T-helper 9 cell (primary cell): ENCODE measurements at regions not wholly inside any gene's neighbourhood (a gene's known extent, or its start where the extent isn't known, plus 50 kb on each side); places are given as distances from the start of the nearest gene placed in this dataset.
"Not testable (repeated sequence)": the region's sequence is repeated elsewhere in the genome, so short reads cannot be mapped to it uniquely, and the experiment has no call there.

Experiments used
- DNase-seq: peaks from one replicate; pipeline ENCODE4 v3.0.0-alpha.2; 2020

DNA sequence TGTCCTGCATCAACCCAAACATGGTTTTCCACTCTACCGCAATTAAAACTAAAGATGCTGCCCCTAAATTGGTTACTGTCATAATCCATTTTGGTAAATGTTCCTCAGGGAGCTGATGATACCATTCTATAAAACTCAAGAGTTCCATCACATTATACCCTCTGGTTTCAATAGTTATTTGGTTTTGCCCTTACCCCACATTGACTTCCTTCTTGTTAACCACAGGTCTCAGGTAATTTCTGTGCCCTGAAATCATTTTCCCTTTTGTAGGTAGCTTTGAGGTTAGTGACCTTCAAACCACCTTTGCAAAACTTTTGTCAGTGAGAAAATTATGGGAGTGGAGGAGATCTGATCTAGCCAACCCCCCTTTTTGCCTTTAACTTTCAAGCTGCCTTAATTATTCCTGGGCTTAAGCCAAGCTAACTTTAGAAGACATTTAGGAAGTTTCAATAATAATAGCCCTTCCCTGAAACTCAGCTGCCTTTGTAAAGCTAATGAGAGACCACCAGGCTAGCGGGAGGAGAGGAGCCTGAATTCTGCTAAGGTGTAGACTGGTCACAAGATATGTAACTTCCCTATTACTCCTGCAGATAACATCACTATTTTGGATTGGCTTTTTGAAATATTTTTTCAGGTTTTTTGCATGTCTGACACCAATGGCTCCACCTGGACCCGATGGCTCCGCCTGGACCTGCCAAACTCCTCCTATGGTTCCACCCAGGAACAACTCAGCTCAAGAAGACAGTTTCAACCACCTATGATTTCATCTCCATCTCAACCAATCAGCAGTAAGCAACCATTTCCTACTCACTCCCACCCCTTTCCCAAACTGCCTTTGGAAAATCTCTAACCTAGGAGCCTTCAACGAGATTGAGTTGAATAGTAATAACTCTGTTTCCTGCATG lies 224.9 kb downstream of the HS3ST3B1 start:
- no peak for DNase-seq

GRCh38 chr17:14522795-14523387 lies 222.0 kb downstream of the HS3ST3B1 start:
- no peak for DNase-seq

DNA sequence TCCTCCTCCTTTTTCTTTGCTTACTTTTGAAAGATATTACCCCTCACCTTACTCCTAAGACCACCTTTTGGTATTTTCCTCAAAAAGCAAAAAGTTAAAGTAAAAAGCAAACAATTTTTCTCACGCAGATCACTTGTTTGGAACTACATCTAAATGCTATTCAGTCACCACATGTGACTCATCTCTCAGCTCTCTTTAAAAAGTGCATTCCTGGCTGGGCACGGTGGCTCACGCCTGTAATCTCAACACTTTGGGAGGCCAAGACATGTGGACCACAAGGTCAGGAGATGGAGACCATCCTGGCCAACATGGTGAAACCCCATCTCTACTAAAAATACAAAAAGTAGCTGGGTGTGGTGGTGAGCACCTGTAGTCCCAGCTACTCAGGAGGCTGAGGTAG lies 218.0 kb downstream of the HS3ST3B1 start:
- DNase-seq: not testable (repeated sequence)

DNA sequence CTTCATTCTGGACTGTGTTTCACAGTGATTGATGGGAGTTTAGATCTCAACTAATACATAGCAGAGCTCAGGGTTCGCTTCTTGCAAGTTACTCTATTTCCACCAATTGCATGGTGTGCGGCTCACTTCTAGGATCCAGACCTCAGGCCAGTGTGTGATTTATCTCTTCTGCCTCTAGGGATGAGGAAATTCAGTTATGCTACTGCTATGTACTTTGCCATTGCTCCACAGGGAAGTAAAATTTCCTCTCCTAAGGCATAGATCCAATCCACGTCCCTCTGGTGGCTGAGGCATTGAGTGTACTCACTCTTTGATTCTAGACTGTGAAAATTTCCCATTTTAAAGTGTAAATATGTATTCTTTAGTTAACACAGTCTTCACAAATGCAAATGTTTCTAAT lies 214.1 kb downstream of the HS3ST3B1 start:
- no peak for DNase-seq

DNA sequence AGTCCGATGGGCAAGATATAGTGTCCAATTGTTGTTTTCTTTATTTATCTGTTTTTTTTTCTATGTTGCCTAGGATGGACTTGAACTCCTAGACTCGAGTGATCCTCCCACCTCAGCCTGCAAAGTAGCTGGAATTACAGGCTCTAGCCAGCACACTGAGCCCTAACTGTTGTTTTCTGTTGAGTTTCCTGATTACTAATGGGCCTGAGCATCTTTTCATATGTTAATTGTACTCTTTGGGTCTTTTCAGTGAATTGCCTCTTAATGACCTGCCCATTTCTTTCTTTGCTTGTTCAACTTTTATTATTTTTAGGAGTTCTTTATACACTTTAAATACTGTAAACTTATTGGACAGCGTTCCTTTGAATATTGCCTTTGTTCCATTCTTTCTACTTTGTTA lies 213.0 kb downstream of the HS3ST3B1 start:
- DNase-seq: no peak

DNA sequence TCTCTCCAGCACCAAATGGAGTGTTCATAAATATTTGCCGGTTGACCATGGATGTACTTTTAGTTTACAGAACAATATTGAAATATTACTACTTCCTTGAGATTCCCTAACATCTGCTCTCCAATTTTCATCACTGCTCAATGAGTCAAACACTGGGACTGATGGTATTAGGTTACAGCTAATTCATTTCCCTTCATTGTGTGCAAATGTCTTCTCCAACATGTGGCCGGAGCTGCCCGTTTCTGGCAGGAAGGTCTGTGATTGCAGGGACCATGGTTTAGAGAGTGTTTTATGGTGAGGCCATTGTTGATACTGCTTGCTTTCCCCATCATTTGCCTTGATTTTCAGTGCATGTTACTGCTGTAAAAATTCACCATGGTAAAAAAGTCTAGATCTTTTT lies 209.3 kb downstream of the HS3ST3B1 start:
- no peak for DNase-seq

GRCh38 chr17:14508156-14508555 lies 207.3 kb downstream of the HS3ST3B1 start:
- DNase-seq: no peak

DNA sequence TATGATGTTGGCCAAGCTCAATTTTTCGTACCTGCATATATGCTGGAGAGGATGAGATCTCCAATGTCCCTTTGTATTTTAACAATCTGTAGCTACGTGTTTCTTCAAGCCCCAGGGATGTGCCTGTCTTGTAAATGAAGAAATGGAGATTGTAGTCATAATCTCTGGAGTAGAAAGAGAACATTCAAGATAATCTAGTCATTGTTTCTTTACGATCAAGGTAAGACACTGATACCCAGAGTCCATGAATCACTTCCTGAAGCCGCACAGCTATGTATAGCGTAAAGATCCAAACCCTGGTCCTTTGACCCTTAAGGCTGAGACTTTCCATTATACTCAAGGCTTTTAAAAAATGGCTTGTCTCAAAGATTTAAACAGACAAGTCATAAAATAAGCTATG lies 205.5 kb downstream of the HS3ST3B1 start:
- DNase-seq: no peak

GRCh38 chr17:14505606-14506005 lies 204.7 kb downstream of the HS3ST3B1 start:
- DNase-seq: no peak

GRCh38 chr17:14499976-14500375 lies 199.1 kb downstream of the HS3ST3B1 start:
- no peak for DNase-seq

DNA sequence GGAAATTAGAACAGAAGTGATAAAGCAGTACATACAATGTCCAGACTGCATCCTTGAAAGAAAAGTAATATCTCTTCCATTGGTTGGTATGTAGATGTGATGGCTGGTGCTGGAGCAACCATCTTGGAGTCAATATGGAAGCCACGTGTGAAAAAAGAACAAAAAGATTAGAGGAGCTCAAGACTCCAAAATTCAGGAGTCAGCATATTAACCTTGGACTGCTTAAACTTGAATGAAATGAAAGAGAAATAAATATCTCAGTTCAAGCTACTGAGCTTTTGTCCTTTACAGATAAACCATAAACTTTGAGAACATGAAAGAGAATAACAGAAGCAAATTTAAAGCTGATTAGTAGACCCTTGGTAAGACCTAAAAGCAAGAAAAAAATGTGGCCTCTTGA lies 197.9 kb downstream of the HS3ST3B1 start:
- no peak for DNase-seq

- DNase-seq: no peak
Measured at GRCh38 chr17:14494161-14494560, 193.3 kb downstream of the HS3ST3B1 start.

DNA sequence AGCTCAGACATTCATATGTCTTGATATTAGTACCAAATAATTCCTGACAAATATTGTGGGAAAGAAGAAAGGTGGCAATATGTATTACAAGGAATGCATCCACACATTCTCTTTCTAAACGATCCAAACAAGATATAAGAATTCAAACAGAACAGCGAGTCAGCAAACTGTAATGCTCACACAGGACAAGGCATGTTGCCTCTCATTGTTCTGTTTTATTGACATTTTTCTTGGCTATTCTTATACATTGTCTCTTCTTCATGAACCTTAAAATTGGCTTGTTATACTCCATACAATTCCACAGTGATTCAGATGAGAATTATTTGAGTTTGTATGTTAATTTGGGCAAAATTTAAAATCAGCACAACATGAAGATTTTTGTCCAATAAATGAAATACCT lies 189.1 kb downstream of the HS3ST3B1 start:
- DNase-seq: no peak

GRCh38 chr17:14488958-14489550 lies 188.2 kb downstream of the HS3ST3B1 start:
- no peak for DNase-seq

DNA sequence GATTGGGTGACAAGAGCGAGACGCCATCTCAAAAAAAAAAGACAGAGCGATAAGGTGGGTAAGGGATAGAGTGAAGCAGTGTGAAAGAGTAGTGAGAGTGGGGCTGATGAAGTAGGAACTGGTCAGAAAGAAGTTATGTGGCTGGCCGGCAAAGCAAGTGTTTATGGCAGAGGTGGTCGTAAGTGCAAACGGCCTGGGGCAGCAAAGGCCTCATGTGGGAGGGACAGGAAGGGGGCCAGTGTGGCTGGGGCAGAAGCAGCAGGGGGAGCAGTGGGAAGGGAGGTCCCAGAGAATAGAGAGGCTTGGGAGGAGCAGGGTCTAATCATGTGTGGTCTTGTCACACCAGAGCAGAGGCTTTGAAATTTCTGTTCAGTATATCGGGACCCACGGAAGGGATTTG lies 186.2 kb downstream of the HS3ST3B1 start:
- DNase-seq: no peak

GRCh38 chr17:14482715-14483114 lies 181.8 kb downstream of the HS3ST3B1 start:
- DNase-seq: no peak

- no peak for DNase-seq
Measured at GRCh38 chr17:14481664-14482063, 180.8 kb downstream of the HS3ST3B1 start.

DNA sequence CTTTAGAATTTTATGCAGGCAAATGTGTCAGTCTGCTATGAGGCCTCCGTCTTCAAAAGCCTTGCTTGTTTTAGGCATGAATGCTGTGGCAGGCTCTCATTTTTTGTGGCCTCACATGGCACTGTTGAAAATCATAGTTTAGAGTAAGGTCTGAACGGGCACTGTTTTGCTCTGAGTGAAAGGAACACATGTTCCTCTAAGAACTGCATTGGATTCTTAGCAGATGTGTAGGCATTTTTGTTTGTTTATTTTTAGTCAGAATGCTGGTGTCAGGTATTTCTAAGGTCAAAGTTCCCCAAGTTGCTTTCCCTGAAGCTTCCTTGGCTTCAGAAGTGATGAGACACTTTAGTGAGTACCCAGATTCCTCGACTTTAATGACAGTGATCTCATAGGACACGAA lies 173.7 kb downstream of the HS3ST3B1 start:
- DNase-seq: no peak

DNA sequence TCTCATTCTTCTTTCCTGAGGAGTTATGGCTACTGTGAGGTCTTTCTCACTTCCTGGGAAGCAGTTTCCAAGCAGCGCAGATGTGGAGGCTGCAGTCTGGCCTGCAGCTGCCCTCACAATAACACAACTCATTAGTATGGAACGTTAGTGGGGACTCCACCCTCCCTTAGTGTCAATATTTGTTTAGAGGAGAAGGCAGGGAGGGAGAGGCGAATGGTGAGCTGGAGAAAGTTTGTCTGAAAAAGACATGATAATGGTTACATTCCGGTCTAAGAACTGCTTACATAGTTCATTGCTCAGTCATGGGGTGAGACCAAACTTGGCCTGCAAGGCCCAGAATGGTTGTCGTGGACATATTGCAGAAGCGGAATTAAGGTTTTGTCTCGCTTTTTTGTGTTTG lies 170.2 kb downstream of the HS3ST3B1 start:
- no peak for DNase-seq

DNA sequence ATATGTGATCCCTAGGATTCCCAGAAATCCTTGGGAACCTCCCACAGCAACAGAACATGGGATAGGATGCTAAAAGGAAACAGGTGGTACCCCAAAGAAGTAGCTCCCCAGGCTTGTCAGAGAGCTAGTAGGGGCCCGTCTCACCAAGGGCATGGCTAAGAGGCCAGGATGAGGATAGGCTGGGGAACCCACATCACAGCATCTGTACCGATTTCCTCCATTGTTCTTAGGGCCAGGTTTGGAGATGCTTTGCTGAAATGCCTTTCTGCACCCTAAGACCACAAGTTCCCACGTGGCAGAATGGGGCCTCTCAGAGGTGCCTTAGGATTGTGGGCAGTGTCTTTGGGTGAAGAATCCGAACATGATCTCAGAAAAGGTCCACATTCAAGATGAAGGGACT lies 169.5 kb downstream of the HS3ST3B1 start:
- DNase-seq: no peak

GRCh38 chr17:14469971-14470370 lies 169.1 kb downstream of the HS3ST3B1 start:
- no peak for DNase-seq

GRCh38 chr17:14468858-14469257 lies 168.0 kb downstream of the HS3ST3B1 start:
- DNase-seq: no peak

GRCh38 chr17:14461227-14461548 lies 160.3 kb downstream of the HS3ST3B1 start:
- no peak for DNase-seq

GRCh38 chr17:14460516-14461226 lies 159.8 kb downstream of the HS3ST3B1 start:
- DNase-seq: no peak
